ENCODE measurements at regions not wholly inside any gene's neighbourhood (a gene's known extent, or its start where the extent isn't known, plus 50 kb on each side); places are given as distances from the start of the nearest gene placed in this dataset.

GRCh38 chr17:71431146-71431545 lies 689.7 kb upstream of the SOX9 start:
- no peak overlapping the region for H3K4me2 ChIP-seq (ENCODE audit: insufficient read depth in 1 of 2, low read depth in 2 of 2, low read length in 2 of 2)
- 80% methylated on average over 2 of the region's 2 CpGs; no CpG with 5 or more reads in 1 of the 2 experiments for WGBS, 2 experiments (ENCODE audit: extremely low coverage in 1 of 2, insufficient coverage in 1 of 2, insufficient read length in 1 of 2, insufficient replicate concordance in 2 of 2, low coverage in 1 of 2, low lambda C conversion rate in 2 of 2, missing lambda C conversion rate in 1 of 2)
- ChIA-PET POLR2A (ENCODE audit: partially characterized antibody) (no interaction called here), CTCF (ENCODE audit: partially characterized antibody) (interaction anchor here (0.6 kb wide), 1 partner anchor 322 kb away, joined by 3 read pairs; no protein-coding TSS in a partner anchor)
- no peaks in the 10 kb centered on the region for H3K4me1 ChIP-seq (replicated peaks in 1 of 4; ENCODE audit: control insufficient read depth in 3 of 4, insufficient read depth in 4 of 4, low read length in 3 of 4)
- H3K27me3 ChIP-seq (replicated peaks in 1 of 4; ENCODE audit: control insufficient read depth in 3 of 4, extremely low read depth in 1 of 4, insufficient read depth in 3 of 4, low read length in 3 of 4): no peaks in the 10 kb centered on the region
- H3K4ac ChIP-seq (replicated peaks; ENCODE audit: insufficient read length, low read depth, low read length): no peak overlapping the region
- no peak overlapping the region for H3K14ac ChIP-seq (ENCODE audit: insufficient read length)
- H3K23me2 ChIP-seq (ENCODE audit: low read depth, low read length): no peaks in the 10 kb centered on the region
- no peak for TF ChIP-seq SIN3A (conservative IDR thresholded peaks at IDR 0.05 in 1 of 2, IDR thresholded peaks at IDR 0.05 in 1 of 2; ENCODE audit: low read depth in 1 of 2, low read length in 2 of 2)
- TF ChIP-seq SAP30 (IDR thresholded peaks at IDR 0.05; ENCODE audit: insufficient read depth, insufficient replicate concordance, low read length): no peak
- TF ChIP-seq EGR1 (IDR thresholded peaks at IDR 0.05; ENCODE audit: borderline replicate concordance, low read depth, low read length): no peak
- TF ChIP-seq ZNF274 (IDR thresholded peaks at IDR 0.05; ENCODE audit: borderline replicate concordance, extremely low read depth, low read length): no peak
- TF ChIP-seq CHD2 (IDR thresholded peaks at IDR 0.05; ENCODE audit: low read length): no peak
- no peak for TF ChIP-seq PHF8 (conservative IDR thresholded peaks at IDR 0.05; ENCODE audit: low read depth, low read length)
- TF ChIP-seq BACH1 (IDR thresholded peaks at IDR 0.05; ENCODE audit: low read length): no peak
- TF ChIP-seq TAF7 (optimal IDR thresholded peaks at IDR 0.05; ENCODE audit: borderline replicate concordance, low read depth, low read length): no peak
- TF ChIP-seq RNF2 (IDR thresholded peaks at IDR 0.05; ENCODE audit: borderline replicate concordance, low read depth, low read length, missing control alignments, poor library complexity, severe bottlenecking): no peak
- no peak for TF ChIP-seq NANOG (IDR thresholded peaks at IDR 0.05; ENCODE audit: insufficient read depth, low read depth, low read length, poor library complexity, severe bottlenecking)
- no peak overlapping the region for H2AFZ ChIP-seq (ENCODE audit: low read length)
- no peak overlapping the region for H3K23ac ChIP-seq (ENCODE audit: insufficient read length)
- no peak overlapping the region for H4K8ac ChIP-seq (ENCODE audit: extremely low read depth, insufficient read depth, low read length)
- no peak overlapping the region for H3K4me3 ChIP-seq (ENCODE audit: extremely low read depth in 1 of 4, insufficient read depth in 2 of 4, low read depth in 3 of 4, low read length in 4 of 4)
- H2BK15ac ChIP-seq (ENCODE audit: low read length): no peak overlapping the region
- no peak overlapping the region for H3K56ac ChIP-seq (replicated peaks; ENCODE audit: insufficient read length, low read depth, low read length)
- DNase-seq (ENCODE audit: low read depth in 1 of 2, low spot score in 2 of 2) (no peak), FAIRE-seq (no peak)
- H3K79me2 ChIP-seq (ENCODE audit: control insufficient read depth in 1 of 2, insufficient read depth in 2 of 2, low read length in 2 of 2): no peaks in the 10 kb centered on the region
- no peak overlapping the region for H2BK12ac ChIP-seq (ENCODE audit: low read depth, low read length)
- no peak overlapping the region for H3K9ac ChIP-seq (replicated peaks in 1 of 4; ENCODE audit: extremely low read depth in 1 of 4, low read depth in 3 of 4, low read length in 3 of 4)
- H3K36me3 ChIP-seq (ENCODE audit: control insufficient read depth in 2 of 4, insufficient read depth in 4 of 4, low read length in 3 of 4): no peaks in the 10 kb centered on the region
- H4K91ac ChIP-seq (replicated peaks; ENCODE audit: insufficient read length, low read length): no peak overlapping the region
- no peaks in the 10 kb centered on the region for H3K79me1 ChIP-seq (ENCODE audit: low read depth, low read length)
- peaks cover 0 to 6% of the 10 kb centered on the region in 2 experiments; a peak in 1 of 4 replicates for H3K9me3 ChIP-seq (ENCODE audit: insufficient read depth in 2 of 2, low read depth in 1 of 2, low read length in 1 of 2)
- no peak overlapping the region for H4K5ac ChIP-seq (ENCODE audit: insufficient read length, low read depth, low read length)
- no peak overlapping the region for H2BK5ac ChIP-seq (ENCODE audit: low read depth, low read length)
- no peak overlapping the region for H2BK20ac ChIP-seq (ENCODE audit: low read length)
- H3K18ac ChIP-seq (ENCODE audit: extremely low read depth, low read length): no peak overlapping the region
- no peak overlapping the region for H3K27ac ChIP-seq (ENCODE audit: low read depth, low read length)
- no peak overlapping the region for H2BK120ac ChIP-seq (replicated peaks; ENCODE audit: low read depth, low read length)
- H4K20me1 ChIP-seq (replicated peaks in 1 of 2; ENCODE audit: control insufficient read depth in 1 of 2, insufficient read depth in 2 of 2, low read length in 2 of 2): no peaks in the 10 kb centered on the region
- H2AK5ac ChIP-seq (ENCODE audit: low read depth, low read length): no peak overlapping the region
